AG10803 (cell line): ENCODE measurements at regions not wholly inside any gene's neighbourhood (a gene's known extent, or its start where the extent isn't known, plus 50 kb on each side); places are given as distances from the start of the nearest gene placed in this dataset.
A peak's percentile ranks its signal among the peaks of the same experiment; 100 is the strongest.

Source experiments
- DNase-seq: peaks from one replicate; pipeline ENCODE4 v3.0.0; 2010; ENCODE audit warnings: low read depth
- H3K4me3 ChIP-seq: 2 replicates; pipeline ENCODE4 v1.5.1; 2011; ENCODE audit warnings: mild to moderate bottlenecking, low read length, control low read depth
- CTCF ChIP-seq: conservative IDR thresholded peaks from 2 replicates; pipeline ENCODE4 v1.5.1; 2011; ENCODE audit warnings: mild to moderate bottlenecking, low read length, control low read depth, inconsistent platforms

- no peak overlapping the region for H3K4me3 ChIP-seq
- TF ChIP-seq CTCF, result no peak
- DNase-seq, result no peak
Observed at GRCh38 chr3:127049393-127049792, 66.5 kb downstream of the PLXNA1 start.

- no peak overlapping the region for H3K4me3 ChIP-seq
- no peak for TF ChIP-seq CTCF
- no peak for DNase-seq
Observed at GRCh38 chr3:127050733-127051132, 67.8 kb downstream of the PLXNA1 start.

GRCh38 chr3:127052121-127052561, 69.2 kb downstream of the PLXNA1 start:
- TF ChIP-seq CTCF, result no peak
- DNase-seq, result peak; percentile 19
- H3K4me3 ChIP-seq, result no peak overlapping the region

GRCh38 chr3:127053026-127053425, 70.1 kb downstream of the PLXNA1 start:
- no peak overlapping the region for H3K4me3 ChIP-seq
- no peak for DNase-seq
- no peak for TF ChIP-seq CTCF

- no peak overlapping the region for H3K4me3 ChIP-seq
- no peak for TF ChIP-seq CTCF
- no peak for DNase-seq
Observed at GRCh38 chr3:127053450-127053849, 70.5 kb downstream of the PLXNA1 start.

- H3K4me3 ChIP-seq, result no peak overlapping the region
- TF ChIP-seq CTCF, result no peak
- no peak for DNase-seq
Observed at GRCh38 chr3:127053979-127054378, 71.1 kb downstream of the PLXNA1 start.

- no peak for TF ChIP-seq CTCF
- no peak for DNase-seq
- no peak overlapping the region for H3K4me3 ChIP-seq
Observed at GRCh38 chr3:127056281-127056680, 73.4 kb downstream of the PLXNA1 start.
